D721Med (cell line): ENCODE measurements at regions not wholly inside any gene's neighbourhood (a gene's known extent, or its start where the extent isn't known, plus 50 kb on each side); places are given as distances from the start of the nearest gene placed in this dataset.

Experiments used
- DNase-seq: peaks from one replicate; pipeline ENCODE4 v3.0.0; 2011; ENCODE audit warnings: low spot score; ENCODE audit not compliant: insufficient read length
- FAIRE-seq: peaks from 2 replicates; lab custom pipeline; 2011; peaks lifted over from hg19 to GRCh38; lab: Jason Lieb, UNC
- CTCF ChIP-seq: IDR thresholded peaks from 2 replicates; pipeline ENCODE4 v1.5.1; 2012; ENCODE audit warnings: mild to moderate bottlenecking, control low read depth; ENCODE audit not compliant: insufficient read depth; ENCODE audit errors: missing control alignments

GRCh38 chr7:72524037-72524436, 111.9 kb upstream of the CALN1 start:
- FAIRE-seq (no peak), DNase-seq (no peak)
- TF ChIP-seq CTCF, result no peak

GRCh38 chr7:72504061-72504706, 92.0 kb upstream of the CALN1 start:
- FAIRE-seq (no peak), DNase-seq (no peak)
- no peak for TF ChIP-seq CTCF

GRCh38 chr7:72503644-72504043, 91.5 kb upstream of the CALN1 start:
- no peak for FAIRE-seq
- DNase-seq, result no peak
- TF ChIP-seq CTCF, result no peak

GRCh38 chr7:72494807-72495206, 82.7 kb upstream of the CALN1 start:
- TF ChIP-seq CTCF, result no peak
- DNase-seq (no peak), FAIRE-seq (no peak)

GRCh38 chr7:72493850-72494661, 81.9 kb upstream of the CALN1 start:
- no peak for FAIRE-seq
- DNase-seq, result peak; percentile 45
- TF ChIP-seq CTCF, result peak; percentile 70

- DNase-seq, result no peak
- no peak for TF ChIP-seq CTCF
- no peak for FAIRE-seq
These were observed 80.4 kb upstream of the CALN1 start for GRCh38 chr7:72492461-72493065.

GRCh38 chr7:72490301-72490700, 78.2 kb upstream of the CALN1 start:
- FAIRE-seq (no peak), DNase-seq (no peak)
- TF ChIP-seq CTCF, result no peak
